ENCODE measurements at regions not wholly inside any gene's neighbourhood (a gene's known extent, or its start where the extent isn't known, plus 50 kb on each side); places are given as distances from the start of the nearest gene placed in this dataset.
"Not testable (repeated sequence)": the region's sequence is repeated elsewhere in the genome, so short reads cannot be mapped to it uniquely, and the experiment has no call there.

- no peak for DNase-seq
These were observed 70.0 kb downstream of the MZT1 start for GRCh38 chr13:72657379-72657778.

- DNase-seq = no peak
These were observed 71.1 kb downstream of the MZT1 start for GRCh38 chr13:72656357-72656756.

- DNase-seq = no peak
These were observed 73.9 kb downstream of the MZT1 start for GRCh38 chr13:72653506-72653905.

- no peak for DNase-seq
These were observed 74.7 kb downstream of the MZT1 start for GRCh38 chr13:72652681-72653080.

- DNase-seq = peak in 1 of 3 donors; percentile 9
These were observed 76.3 kb downstream of the MZT1 start for GRCh38 chr13:72651144-72651543.

- DNase-seq = no peak
These were observed 77.3 kb downstream of the MZT1 start for GRCh38 chr13:72650051-72650700.

GRCh38 chr13:72648513-72649065, 78.8 kb downstream of the MZT1 start:
- peak in 1 of 3 donors; percentile 6 for DNase-seq

GRCh38 chr13:72647422-72647821, 80.0 kb downstream of the MZT1 start:
- DNase-seq = no peak

GRCh38 chr13:72645521-72645920, 81.9 kb downstream of the MZT1 start:
- DNase-seq = no peak

- peak in 2 of 3 donors; percentile 9 to 22 for DNase-seq
These were observed 84.0 kb downstream of the MZT1 start for GRCh38 chr13:72643311-72643989.

- DNase-seq = no peak
These were observed 88.1 kb downstream of the MZT1 start for GRCh38 chr13:72639377-72639776.

- DNase-seq = no peak
These were observed 89.2 kb downstream of the MZT1 start for GRCh38 chr13:72638059-72638815.

- DNase-seq = no peak
These were observed 89.9 kb downstream of the MZT1 start for GRCh38 chr13:72637561-72637960.

GRCh38 chr13:72634859-72635258, 92.6 kb downstream of the MZT1 start:
- no peak for DNase-seq

GRCh38 chr13:72622546-72622945, 104.9 kb downstream of the MZT1 start:
- no peak for DNase-seq

GRCh38 chr13:72620874-72621273, 106.6 kb downstream of the MZT1 start:
- no peak for DNase-seq

- DNase-seq = no peak
These were observed 109.5 kb downstream of the MZT1 start for GRCh38 chr13:72617951-72618350.

- no peak for DNase-seq
These were observed 110.2 kb downstream of the MZT1 start for GRCh38 chr13:72617186-72617585.

- DNase-seq = not testable (repeated sequence)
These were observed 117.1 kb downstream of the MZT1 start for GRCh38 chr13:72610251-72610891.

- DNase-seq = no peak
These were observed 128.2 kb downstream of the MZT1 start for GRCh38 chr13:72599178-72599743.

GRCh38 chr13:72590091-72590740, 137.2 kb downstream of the MZT1 start:
- DNase-seq = no peak
